Mesendoderm (in vitro differentiated cells): ENCODE measurements at regions not wholly inside any gene's neighbourhood (a gene's known extent, or its start where the extent isn't known, plus 50 kb on each side); places are given as distances from the start of the nearest gene placed in this dataset.
"Not testable (repeated sequence)": the region's sequence is repeated elsewhere in the genome, so short reads cannot be mapped to it uniquely, and the experiment has no call there.

Source experiments
- DNase-seq: peaks from one replicate; pipeline ENCODE4 v3.0.0; 2013
- H2AK5ac ChIP-seq: 2 replicates; pipeline ENCODE4 v1.6.1; 2013; ENCODE audit warnings: low read length, inconsistent platforms
- H2BK120ac ChIP-seq: 2 replicates; pipeline ENCODE4 v1.6.1; 2013; ENCODE audit warnings: low read depth, mild to moderate bottlenecking, low read length, moderate library complexity, mixed read lengths
- H2BK15ac ChIP-seq: replicated peaks from 2 replicates; pipeline ENCODE4 v1.6.1; 2013; ENCODE audit warnings: low read depth, mild to moderate bottlenecking, moderate library complexity
- H2BK5ac ChIP-seq: 2 replicates; pipeline ENCODE4 v1.6.1; 2013; ENCODE audit warnings: low read length, inconsistent platforms
- H3K18ac ChIP-seq: 2 replicates; pipeline ENCODE4 v1.6.1; 2013; ENCODE audit warnings: mild to moderate bottlenecking, low read length, mixed read lengths
- H3K23ac ChIP-seq: one replicate; pipeline ENCODE4 v1.6.1; 2013; ENCODE audit warnings: low read length
- H3K27ac ChIP-seq: 2 replicates; pipeline ENCODE4 v1.5.1; 2013; ENCODE audit warnings: low read depth, mild to moderate bottlenecking, inconsistent platforms, low read length, moderate library complexity
- H3K27me3 ChIP-seq: 2 replicates; pipeline ENCODE4 v1.6.1; 2013; ENCODE audit warnings: low read length, control low read depth, mild to moderate bottlenecking, inconsistent platforms; ENCODE audit not compliant: insufficient read depth, poor library complexity
- H3K36me3 ChIP-seq: 2 replicates; pipeline ENCODE4 v1.6.1; 2013; ENCODE audit warnings: low read length, inconsistent platforms; ENCODE audit not compliant: control insufficient read depth, insufficient read depth
- H3K4ac ChIP-seq: one replicate; pipeline ENCODE4 v1.6.1; 2013; ENCODE audit warnings: low read depth, mild to moderate bottlenecking, low read length, moderate library complexity
- H3K4me1 ChIP-seq: 2 replicates; pipeline ENCODE4 v1.6.1; 2013; ENCODE audit warnings: low read depth, low read length, inconsistent platforms; ENCODE audit not compliant: control insufficient read depth
- H3K4me2 ChIP-seq: 2 replicates; pipeline ENCODE4 v1.6.1; 2013; ENCODE audit warnings: low read length
- H3K4me3 ChIP-seq: 2 replicates; pipeline ENCODE4 v1.5.1; 2013; ENCODE audit warnings: mild to moderate bottlenecking, low read length
- H3K56ac ChIP-seq: one replicate; pipeline ENCODE4 v1.6.1; 2013; ENCODE audit warnings: low read length
- H3K79me1 ChIP-seq: 2 replicates; pipeline ENCODE4 v1.6.1; 2013; ENCODE audit warnings: low read length, inconsistent platforms
- H3K79me2 ChIP-seq: 2 replicates; pipeline ENCODE4 v1.6.1; 2013; ENCODE audit warnings: mild to moderate bottlenecking, low read length; ENCODE audit not compliant: control insufficient read depth, insufficient read depth
- H3K9ac ChIP-seq: 2 replicates; pipeline ENCODE4 v1.6.1; 2013; ENCODE audit warnings: low read length, inconsistent platforms
- H4K5ac ChIP-seq: one replicate; pipeline ENCODE4 v1.6.1; 2013; ENCODE audit warnings: low read length
- H4K8ac ChIP-seq: one replicate; pipeline ENCODE4 v1.6.1; 2013; ENCODE audit warnings: low read depth, mild to moderate bottlenecking, control low read depth, low read length, moderate library complexity
- WGBS: extraction: QIAGEN DNeasy Blood & Tissue Kit; methylation state at CpG from one replicate; pipeline ENCODE4 v1.1.7; 2013; ENCODE audit warnings: low lambda C conversion rate, missing lambda C conversion rate; ENCODE audit not compliant: insufficient coverage; ENCODE audit errors: extremely low coverage; 5-methylcytosine and 5-hydroxymethylcytosine counted together

- H3K4me3 ChIP-seq, H4K8ac ChIP-seq, H2BK5ac ChIP-seq, H3K27me3 ChIP-seq, H2BK120ac ChIP-seq, H4K5ac ChIP-seq, H3K4me1 ChIP-seq, H3K4me2 ChIP-seq, H3K36me3 ChIP-seq, H3K4ac ChIP-seq, H3K56ac ChIP-seq, H2BK15ac ChIP-seq, H3K23ac ChIP-seq, H2AK5ac ChIP-seq, H3K79me1 ChIP-seq, H3K79me2 ChIP-seq, H3K9ac ChIP-seq: not testable (repeated sequence)
- peak overlapping the region; percentile 89 for H3K27ac ChIP-seq
- DNase-seq: peak; percentile 71
- WGBS: no CpG with 5 or more reads among the region's 8 CpGs
- H3K18ac ChIP-seq: peak overlapping the region; percentile 97
Observed at GRCh38 chr13:61089894-61090293, 325.8 kb downstream of the PCDH20 start.

- no peaks in the 10 kb centered on the region for H3K36me3 ChIP-seq
- H4K8ac ChIP-seq: no peak overlapping the region
- H3K4ac ChIP-seq: no peak overlapping the region
- H3K18ac ChIP-seq: peak overlapping the region; percentile 92
- peaks cover 5% of the 10 kb centered on the region for H3K4me1 ChIP-seq
- H3K79me2 ChIP-seq: no peaks in the 10 kb centered on the region
- no CpG with 5 or more reads among the region's 1 CpG for WGBS
- peak overlapping the region; percentile 100 for H2BK120ac ChIP-seq
- peak overlapping the region; percentile 14 for H4K5ac ChIP-seq
- peak overlapping the region; percentile 35 for H3K56ac ChIP-seq
- no peak overlapping the region for H3K9ac ChIP-seq
- DNase-seq: peak; percentile 19
- H2BK5ac ChIP-seq: peak overlapping the region; percentile 66
- H2AK5ac ChIP-seq: no peak overlapping the region
- no peaks in the 10 kb centered on the region for H3K79me1 ChIP-seq
- H3K27me3 ChIP-seq: no peaks in the 10 kb centered on the region
- no peak overlapping the region for H3K4me2 ChIP-seq
- H3K23ac ChIP-seq: no peak overlapping the region
- no peak overlapping the region for H3K27ac ChIP-seq
- no peak overlapping the region for H2BK15ac ChIP-seq
- H3K4me3 ChIP-seq: no peak overlapping the region
Observed at GRCh38 chr13:61086087-61086486, 329.6 kb downstream of the PCDH20 start.

GRCh38 chr13:61084988-61085387 lies 330.7 kb downstream of the PCDH20 start:
- Histone ChIP-seq H2AK5ac (no peak overlapping the region), H3K27ac (no peak overlapping the region), H3K18ac (no peak overlapping the region), H2BK120ac (no peak overlapping the region), H4K8ac (no peak overlapping the region), H3K36me3 (no peaks in the 10 kb centered on the region), H3K4ac (no peak overlapping the region), H3K9ac (no peak overlapping the region), H2BK5ac (no peak overlapping the region), H2BK15ac (no peak overlapping the region), H3K4me3 (no peak overlapping the region), H3K27me3 (no peaks in the 10 kb centered on the region), H3K56ac (no peak overlapping the region), H3K4me2 (no peak overlapping the region), H3K23ac (no peak overlapping the region), H3K79me1 (no peaks in the 10 kb centered on the region), H3K79me2 (no peaks in the 10 kb centered on the region), H3K4me1 (peaks cover 5% of the 10 kb centered on the region), H4K5ac (no peak overlapping the region)
- no peak for DNase-seq

- Histone ChIP-seq H4K5ac (no peak overlapping the region), H4K8ac (no peak overlapping the region), H3K4me3 (no peak overlapping the region), H3K79me1 (no peaks in the 10 kb centered on the region), H2BK5ac (peak overlapping the region; percentile 92), H3K23ac (peak overlapping the region; percentile 39), H3K27ac (peak overlapping the region; percentile 87), H3K79me2 (no peaks in the 10 kb centered on the region), H2BK15ac (no peak overlapping the region), H3K9ac (no peak overlapping the region), H3K27me3 (no peaks in the 10 kb centered on the region), H3K18ac (peak overlapping the region; percentile 51), H2BK120ac (no peak overlapping the region), H3K4me1 (no peaks in the 10 kb centered on the region), H2AK5ac (no peak overlapping the region), H3K56ac (peak overlapping the region; percentile 69), H3K4ac (no peak overlapping the region), H3K36me3 (no peaks in the 10 kb centered on the region), H3K4me2 (no peak overlapping the region)
- WGBS: no CpG with 5 or more reads among the region's 4 CpGs
- peak; percentile 70 for DNase-seq
Observed at GRCh38 chr13:61078976-61079770, 336.5 kb downstream of the PCDH20 start.

GRCh38 chr13:61052175-61052574 lies 363.5 kb downstream of the PCDH20 start:
- Histone ChIP-seq H3K4me2 (no peak overlapping the region), H3K79me2 (no peaks in the 10 kb centered on the region), H2AK5ac (no peak overlapping the region), H3K36me3 (no peaks in the 10 kb centered on the region), H3K4ac (no peak overlapping the region), H4K8ac (no peak overlapping the region), H3K4me1 (no peaks in the 10 kb centered on the region), H3K79me1 (no peaks in the 10 kb centered on the region), H3K23ac (no peak overlapping the region), H3K27ac (no peak overlapping the region), H3K4me3 (no peak overlapping the region), H3K18ac (no peak overlapping the region), H2BK5ac (no peak overlapping the region), H3K27me3 (no peaks in the 10 kb centered on the region), H2BK15ac (no peak overlapping the region), H4K5ac (no peak overlapping the region), H2BK120ac (no peak overlapping the region), H3K56ac (no peak overlapping the region), H3K9ac (no peak overlapping the region)
- no peak for DNase-seq
- WGBS: no CpG with 5 or more reads among the region's 1 CpG

GRCh38 chr13:61045251-61045650 lies 370.4 kb downstream of the PCDH20 start:
- Histone ChIP-seq H3K27me3 (no peaks in the 10 kb centered on the region), H2AK5ac (no peak overlapping the region), H3K4me1 (no peaks in the 10 kb centered on the region), H3K4me2 (no peak overlapping the region), H3K18ac (no peak overlapping the region), H3K9ac (no peak overlapping the region), H3K36me3 (no peaks in the 10 kb centered on the region), H2BK120ac (no peak overlapping the region), H3K4ac (no peak overlapping the region), H2BK15ac (no peak overlapping the region), H3K23ac (no peak overlapping the region), H3K4me3 (no peak overlapping the region), H2BK5ac (no peak overlapping the region), H3K79me2 (no peaks in the 10 kb centered on the region), H3K79me1 (no peaks in the 10 kb centered on the region), H4K5ac (no peak overlapping the region), H3K56ac (peak overlapping the region; percentile 29), H3K27ac (no peak overlapping the region), H4K8ac (no peak overlapping the region)
- WGBS: no CpG with 5 or more reads among the region's 2 CpGs
- DNase-seq: peak; percentile 58
